C1 segment of cervical spinal cord (tissue), 14 donors: ENCODE measurements at regions not wholly inside any gene's neighbourhood (a gene's known extent, or its start where the extent isn't known, plus 50 kb on each side); places are given as distances from the start of the nearest gene placed in this dataset.

Experiments used
- DNase-seq, 14 donors: peaks; one replicate each; lab custom pipeline; 2025; lab: John Stamatoyannopoulos, UW

- no peak for DNase-seq
These were observed 617.5 kb downstream of the PTPRU start for GRCh38 chr1:29853716-29854330.

GRCh38 chr1:29852248-29852647 lies 615.9 kb downstream of the PTPRU start:
- no peak for DNase-seq

GRCh38 chr1:29851691-29852090 lies 615.4 kb downstream of the PTPRU start:
- no peak for DNase-seq

GRCh38 chr1:29849991-29850757 lies 613.9 kb downstream of the PTPRU start:
- DNase-seq = no peak

GRCh38 chr1:29849038-29849750 lies 612.9 kb downstream of the PTPRU start:
- peak in 1 of 14 donors; percentile 2 for DNase-seq

GRCh38 chr1:29845910-29846309 lies 609.6 kb downstream of the PTPRU start:
- DNase-seq = no peak

- no peak for DNase-seq
These were observed 605.8 kb downstream of the PTPRU start for GRCh38 chr1:29842130-29842529.

- DNase-seq = no peak
These were observed 603.4 kb downstream of the PTPRU start for GRCh38 chr1:29839726-29840125.

GRCh38 chr1:29838738-29839320 lies 602.5 kb downstream of the PTPRU start:
- no peak for DNase-seq

GRCh38 chr1:29836651-29837646 lies 600.6 kb downstream of the PTPRU start:
- no peak for DNase-seq

GRCh38 chr1:29835874-29836273 lies 599.6 kb downstream of the PTPRU start:
- DNase-seq = no peak

GRCh38 chr1:29835406-29835805 lies 599.1 kb downstream of the PTPRU start:
- no peak for DNase-seq

GRCh38 chr1:29833581-29833980 lies 597.3 kb downstream of the PTPRU start:
- no peak for DNase-seq

GRCh38 chr1:29832936-29833335 lies 596.6 kb downstream of the PTPRU start:
- no peak for DNase-seq

GRCh38 chr1:29832471-29832870 lies 596.1 kb downstream of the PTPRU start:
- DNase-seq = no peak

GRCh38 chr1:29831500-29832117 lies 595.3 kb downstream of the PTPRU start:
- no peak for DNase-seq

GRCh38 chr1:29830916-29831315 lies 594.6 kb downstream of the PTPRU start:
- no peak for DNase-seq

GRCh38 chr1:29830383-29830782 lies 594.1 kb downstream of the PTPRU start:
- no peak for DNase-seq

GRCh38 chr1:29829448-29830344 lies 593.4 kb downstream of the PTPRU start:
- DNase-seq = no peak
